ENCODE measurements at regions not wholly inside any gene's neighbourhood (a gene's known extent, or its start where the extent isn't known, plus 50 kb on each side); places are given as distances from the start of the nearest gene placed in this dataset.

DNA sequence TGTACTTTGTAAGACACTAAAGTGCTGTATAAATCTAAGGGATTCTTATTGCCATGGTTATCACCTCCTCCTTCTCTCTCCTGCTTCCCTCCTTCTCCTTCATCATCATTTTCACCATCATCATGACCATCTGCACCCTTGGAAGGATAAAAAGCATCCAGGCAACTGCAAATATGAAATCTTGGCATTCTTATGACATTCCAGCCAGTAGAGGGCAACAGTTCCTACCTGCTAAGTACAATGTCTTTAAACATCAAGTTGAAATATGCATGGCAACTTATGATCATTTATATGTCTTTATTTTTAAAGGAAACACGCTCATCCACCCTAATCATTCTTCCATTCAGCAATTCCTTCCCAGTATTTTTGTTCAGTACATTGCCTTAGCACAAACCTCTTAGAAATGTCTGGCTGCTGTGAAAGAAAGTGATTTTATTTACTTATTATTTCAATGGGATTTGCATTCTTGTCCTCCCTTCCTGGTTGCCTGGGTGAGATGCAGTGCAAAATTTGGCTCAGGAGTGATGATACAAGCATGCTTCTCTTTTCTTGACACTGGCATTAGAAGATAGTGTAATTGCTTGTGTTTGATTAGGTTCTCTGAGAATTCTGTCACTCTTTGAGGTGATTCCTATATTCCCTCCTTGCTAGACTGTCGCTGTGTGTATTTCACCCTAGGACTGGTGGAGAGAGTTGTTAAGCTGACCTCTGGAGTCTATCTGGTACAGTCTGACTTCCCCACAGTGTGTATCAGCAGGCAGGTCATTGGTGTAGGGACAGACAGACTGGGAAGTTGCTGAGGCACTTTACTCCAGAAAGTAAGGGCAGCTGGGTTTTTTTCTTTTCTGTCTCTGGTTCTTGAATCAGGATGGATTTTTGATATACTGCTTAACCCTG lies 188.5 kb upstream of the BMPER start:
- DNase-seq (ENCODE audit: low read depth, low spot score): peak; percentile 65
- no peak overlapping the region for H3K4me3 ChIP-seq (ENCODE audit: low read depth, low read length)
- TF ChIP-seq, protein P1, sequence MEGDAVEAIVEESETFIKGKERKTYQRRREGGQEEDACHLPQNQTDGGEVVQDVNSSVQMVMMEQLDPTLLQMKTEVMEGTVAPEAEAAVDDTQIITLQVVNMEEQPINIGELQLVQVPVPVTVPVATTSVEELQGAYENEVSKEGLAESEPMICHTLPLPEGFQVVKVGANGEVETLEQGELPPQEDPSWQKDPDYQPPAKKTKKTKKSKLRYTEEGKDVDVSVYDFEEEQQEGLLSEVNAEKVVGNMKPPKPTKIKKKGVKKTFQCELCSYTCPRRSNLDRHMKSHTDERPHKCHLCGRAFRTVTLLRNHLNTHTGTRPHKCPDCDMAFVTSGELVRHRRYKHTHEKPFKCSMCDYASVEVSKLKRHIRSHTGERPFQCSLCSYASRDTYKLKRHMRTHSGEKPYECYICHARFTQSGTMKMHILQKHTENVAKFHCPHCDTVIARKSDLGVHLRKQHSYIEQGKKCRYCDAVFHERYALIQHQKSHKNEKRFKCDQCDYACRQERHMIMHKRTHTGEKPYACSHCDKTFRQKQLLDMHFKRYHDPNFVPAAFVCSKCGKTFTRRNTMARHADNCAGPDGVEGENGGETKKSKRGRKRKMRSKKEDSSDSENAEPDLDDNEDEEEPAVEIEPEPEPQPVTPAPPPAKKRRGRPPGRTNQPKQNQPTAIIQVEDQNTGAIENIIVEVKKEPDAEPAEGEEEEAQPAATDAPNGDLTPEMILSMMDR (IDR thresholded peaks at IDR 0.05; ENCODE audit: low read depth, low read length): peak; percentile 61
- in situ Hi-C loops (cut with HindIII; ENCODE audit: low sequenced_read_pairs): no loop called here

DNA sequence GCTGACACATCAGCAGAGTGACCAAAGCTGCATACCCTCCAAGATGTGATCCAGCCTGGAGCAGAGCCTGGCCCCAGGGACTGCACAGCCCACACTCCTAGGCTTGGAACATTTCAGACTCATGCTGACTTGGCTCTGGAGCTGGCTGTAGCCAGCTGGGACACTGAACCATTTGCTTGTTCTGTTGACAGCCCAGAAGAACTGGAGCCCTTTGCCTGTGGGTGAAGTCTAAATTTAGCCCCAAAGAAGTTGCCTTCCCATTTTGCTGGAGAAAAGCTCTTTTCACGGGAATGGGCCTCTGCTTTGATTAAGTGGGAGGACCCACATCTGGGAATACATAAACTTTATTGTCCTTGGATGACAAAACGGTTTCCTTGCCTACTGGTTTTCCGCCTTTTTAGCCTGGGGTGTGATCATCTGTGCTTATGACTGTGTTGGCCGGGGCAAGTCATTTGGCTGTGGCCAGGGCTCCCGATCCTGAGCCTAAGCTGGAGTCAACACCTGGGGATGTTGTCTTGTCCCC lies 186.2 kb upstream of the BMPER start:
- DNase-seq (ENCODE audit: low read depth, low spot score): no peak
- in situ Hi-C loops (cut with HindIII; ENCODE audit: low sequenced_read_pairs): no loop called here
- TF ChIP-seq, protein P1 (IDR thresholded peaks at IDR 0.05; ENCODE audit: low read depth, low read length): no peak
- H3K4me3 ChIP-seq (ENCODE audit: low read depth, low read length): no peak overlapping the region

DNA sequence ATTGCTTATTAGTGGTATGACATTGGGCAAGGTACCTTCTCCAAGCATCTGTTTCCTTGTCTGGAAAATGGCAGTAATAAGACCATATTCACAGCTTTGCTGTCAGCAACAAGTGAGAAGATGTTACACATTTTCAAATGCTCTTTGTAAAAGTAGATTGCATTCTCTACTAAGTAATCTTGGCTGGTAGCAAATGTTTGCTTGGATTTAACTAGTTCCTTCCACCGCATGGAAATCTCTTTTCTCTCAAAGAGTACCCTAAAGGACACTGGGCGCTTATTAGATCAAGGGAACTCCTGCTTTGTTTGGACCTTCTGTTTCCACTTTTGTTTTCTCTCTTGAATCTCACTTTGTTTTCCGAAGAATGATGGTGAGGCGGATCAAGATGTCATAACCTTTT lies 185.2 kb upstream of the BMPER start:
- TF ChIP-seq, protein P1 (IDR thresholded peaks at IDR 0.05; ENCODE audit: low read depth, low read length): no peak
- in situ Hi-C loops (cut with HindIII; ENCODE audit: low sequenced_read_pairs): no loop called here
- no peak for DNase-seq (ENCODE audit: low read depth, low spot score)
- H3K4me3 ChIP-seq (ENCODE audit: low read depth, low read length): no peak overlapping the region

DNA sequence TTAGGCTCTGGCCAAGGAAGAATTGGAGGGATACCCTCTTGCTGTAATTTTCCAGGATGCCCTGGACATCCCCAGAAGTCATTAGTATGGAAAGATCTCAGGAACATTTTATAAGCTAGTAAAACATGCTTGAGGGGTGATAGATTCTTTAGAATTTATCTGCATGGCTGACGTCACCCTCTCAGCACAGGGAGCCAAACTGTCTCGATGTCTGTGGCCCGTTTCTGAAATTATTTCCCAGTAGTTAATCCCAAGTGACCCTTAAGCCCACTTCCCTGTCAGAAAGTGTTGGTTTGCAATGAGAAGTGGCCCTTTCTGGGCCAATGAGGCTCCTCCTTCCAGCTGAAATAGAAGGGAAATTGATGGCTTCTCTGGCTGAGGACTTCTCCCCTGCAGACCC lies 184.5 kb upstream of the BMPER start:
- no peak overlapping the region for H3K4me3 ChIP-seq (ENCODE audit: low read depth, low read length)
- in situ Hi-C loops (cut with HindIII; ENCODE audit: low sequenced_read_pairs): no loop called here
- no peak for DNase-seq (ENCODE audit: low read depth, low spot score)
- TF ChIP-seq, protein P1 (IDR thresholded peaks at IDR 0.05; ENCODE audit: low read depth, low read length): no peak

DNA sequence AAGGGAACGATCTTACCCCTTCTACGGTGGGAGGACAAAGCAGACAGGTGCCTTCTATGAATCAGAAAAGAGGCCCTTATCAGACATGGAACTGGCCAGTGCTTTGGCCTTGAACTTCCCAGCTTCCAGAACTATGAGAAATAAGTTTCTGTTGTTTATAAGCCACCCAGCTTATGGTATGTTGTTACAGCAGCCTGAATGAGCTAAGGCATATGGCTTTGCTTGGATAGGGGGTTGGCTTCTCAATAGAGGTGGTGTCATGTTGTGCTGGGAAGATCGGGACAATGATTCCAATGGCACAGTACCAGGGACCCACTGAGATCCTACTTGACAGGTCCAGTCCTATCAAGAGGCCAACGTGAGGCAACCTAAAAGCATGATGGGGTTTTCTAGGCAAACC lies 183.4 kb upstream of the BMPER start:
- in situ Hi-C loops (cut with HindIII; ENCODE audit: low sequenced_read_pairs): no loop called here
- TF ChIP-seq, protein P1 (IDR thresholded peaks at IDR 0.05; ENCODE audit: low read depth, low read length): no peak
- no peak overlapping the region for H3K4me3 ChIP-seq (ENCODE audit: low read depth, low read length)
- DNase-seq (ENCODE audit: low read depth, low spot score): no peak

DNA sequence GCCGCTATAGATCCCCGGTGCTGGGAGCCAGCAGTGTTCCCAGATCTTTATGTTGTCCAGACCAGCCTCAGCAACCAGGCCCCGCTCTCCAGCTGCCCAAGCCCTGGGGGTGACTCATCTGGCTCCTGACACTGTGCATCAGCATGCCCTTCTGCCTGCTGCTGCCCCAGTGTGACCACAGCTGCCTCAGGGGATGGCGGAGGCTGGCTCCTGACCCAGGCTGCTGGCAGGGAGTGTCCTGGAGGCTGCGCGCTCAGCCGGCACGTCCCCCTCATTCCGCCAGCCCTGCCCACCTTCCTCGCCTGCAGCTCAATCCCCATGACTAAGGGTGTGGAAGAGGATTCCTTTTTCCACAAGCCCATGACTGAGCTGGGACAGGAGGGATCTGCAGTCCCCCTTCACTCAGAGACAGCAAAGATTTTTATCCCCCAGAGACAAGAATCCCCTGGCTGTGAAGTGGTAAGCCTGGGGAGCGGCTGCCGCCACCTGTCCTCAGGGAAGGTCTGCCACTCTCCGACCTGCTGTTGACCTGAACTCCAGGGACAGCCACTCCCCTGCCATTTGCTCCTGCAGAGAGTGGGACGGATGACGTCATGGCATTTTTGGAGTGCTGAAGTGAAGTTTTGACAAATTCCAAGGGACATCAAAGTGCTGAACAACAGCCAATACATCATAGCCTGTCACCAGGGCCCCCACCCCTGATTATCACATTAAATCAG lies 182.8 kb upstream of the BMPER start:
- TF ChIP-seq, protein P1 (IDR thresholded peaks at IDR 0.05; ENCODE audit: low read depth, low read length): no peak
- peak; percentile 44 for DNase-seq (ENCODE audit: low read depth, low spot score)
- no peak overlapping the region for H3K4me3 ChIP-seq (ENCODE audit: low read depth, low read length)
- in situ Hi-C loops (cut with HindIII; ENCODE audit: low sequenced_read_pairs): no loop called here

Measured in astrocyte of the spinal cord (primary cell).